SU-DHL-6 (cell line): ENCODE measurements at regions not wholly inside any gene's neighbourhood (a gene's known extent, or its start where the extent isn't known, plus 50 kb on each side); places are given as distances from the start of the nearest gene placed in this dataset.
"Not testable (repeated sequence)": the region's sequence is repeated elsewhere in the genome, so short reads cannot be mapped to it uniquely, and the experiment has no call there.

Source experiments
- H2AFZ ChIP-seq: fragments of 200-600 bp; sonication (generic); 2 replicates; pipeline ENCODE4 v1.6.1; 2014; ENCODE audit warnings: low read depth, mild to moderate bottlenecking, moderate library complexity, mixed read lengths, antibody characterized with exemption, low read length; ENCODE audit not compliant: severe bottlenecking
- H3F3A ChIP-seq: fragments of 200-600 bp; shearing (Covaris generic); 2 replicates; pipeline ENCODE4 v1.6.0; 2016; ENCODE audit warnings: antibody characterized with exemption, mild to moderate bottlenecking; ENCODE audit not compliant: insufficient read depth
- H3K27ac ChIP-seq: fragments of 200-600 bp; sonication (generic); 2 replicates; pipeline ENCODE4 v1.5.1; 2016; ENCODE audit warnings: low read depth, mild to moderate bottlenecking, low read length, moderate library complexity, mixed read lengths
- H3K27me3 ChIP-seq: fragments of 200-600 bp; sonication (generic), shearing (Covaris generic); 2 replicates; pipeline ENCODE4 v1.6.0; 2014; ENCODE audit warnings: mild to moderate bottlenecking, low read length
- H3K36me3 ChIP-seq: fragments of 200-600 bp; sonication (generic); 2 replicates; pipeline ENCODE4 v1.6.1; 2014; ENCODE audit warnings: mild to moderate bottlenecking, low read length, mixed read lengths
- H3K4me2 ChIP-seq: fragments of 300-600, 200-600 bp; shearing (Covaris generic), sonication (generic); 2 replicates; pipeline ENCODE4 v1.6.0; 2014; ENCODE audit warnings: low read length, low read depth, mild to moderate bottlenecking; ENCODE audit not compliant: poor library complexity, severe bottlenecking
- H3K4me3 ChIP-seq: fragments of 200-600 bp; sonication (generic); 2 replicates; pipeline ENCODE4 v1.5.1; 2014; ENCODE audit warnings: antibody characterized with exemption, low read length, mild to moderate bottlenecking, mixed read lengths; ENCODE audit not compliant: insufficient read depth, poor library complexity, severe bottlenecking
- H3K79me2 ChIP-seq: fragments of 200-600 bp; sonication (generic); 2 replicates; pipeline ENCODE4 v1.6.1; 2014; ENCODE audit warnings: mild to moderate bottlenecking, low read length, moderate library complexity; ENCODE audit not compliant: insufficient read depth
- H3K9ac ChIP-seq: fragments of 200-600 bp; sonication (generic); 2 replicates; pipeline ENCODE4 v1.7.0; 2014; ENCODE audit warnings: mild to moderate bottlenecking, low read length
- H3K9me2 ChIP-seq: fragments of 200-600 bp; sonication (generic); replicated peaks from 2 replicates; pipeline ENCODE4 v1.6.1; 2014; ENCODE audit warnings: low read length; ENCODE audit not compliant: insufficient read depth
- H3K9me3 ChIP-seq: fragments of 200-600 bp; sonication (generic); 2 replicates; pipeline ENCODE4 v1.6.1; 2014; ENCODE audit warnings: low read length, mixed read lengths; ENCODE audit not compliant: insufficient read depth
- H4K20me1 ChIP-seq: fragments of 200-600 bp; sonication (generic); 2 replicates; pipeline ENCODE4 v1.6.1; 2014; ENCODE audit warnings: low read depth, mild to moderate bottlenecking, antibody characterized with exemption, low read length, moderate library complexity, mixed read lengths
- CTCF ChIP-seq: fragments of 200-600 bp; sonication (generic); IDR thresholded peaks from one replicate; pipeline ENCODE4 v1.5.1; 2017; ENCODE audit warnings: antibody characterized with exemption, mild to moderate bottlenecking, low read length, moderate library complexity; ENCODE audit not compliant: insufficient read depth, poor library complexity, severe bottlenecking
- EZH2phosphoT487 ChIP-seq: fragments of 200-600 bp; sonication (generic), shearing (Covaris generic); conservative IDR thresholded peaks from 2 replicates; pipeline ENCODE4 v1.6.1; 2018; ENCODE audit warnings: mild to moderate bottlenecking, antibody characterized with exemption, low read length, moderate library complexity, mixed read lengths

- Histone ChIP-seq H2AFZ (no peak overlapping the region), H3F3A (no peaks in the 10 kb centered on the region), H3K9me2 (no peaks in the 10 kb centered on the region), H3K9me3 (no peaks in the 10 kb centered on the region), H3K79me2 (no peaks in the 10 kb centered on the region), H3K9ac (no peak overlapping the region), H3K27me3 (0 out of 2 replicates have a peak, but pooled peaks cover under 1% of the 10 kb centered on the region), H3K4me3 (no peak overlapping the region), H3K27ac (no peak overlapping the region), H4K20me1 (no peaks in the 10 kb centered on the region), H3K4me2 (no peak overlapping the region), H3K36me3 (no peaks in the 10 kb centered on the region)
- TF ChIP-seq CTCF (no peak), EZH2phosphoT487 (no peak)
These were observed 82.9 kb upstream of the EXOC2 start for GRCh38 chr6:775863-776262.

GRCh38 chr6:771683-772082 is 78.7 kb upstream of the EXOC2 start:
- not testable (repeated sequence) for H3K79me2 ChIP-seq, H3K4me2 ChIP-seq, H3K9ac ChIP-seq, H3K27ac ChIP-seq, H3K9me2 ChIP-seq, H3F3A ChIP-seq, H2AFZ ChIP-seq, H4K20me1 ChIP-seq, H3K9me3 ChIP-seq, H3K36me3 ChIP-seq, H3K4me3 ChIP-seq, H3K27me3 ChIP-seq

- Histone ChIP-seq H3K9ac (no peak overlapping the region), H3K79me2 (no peaks in the 10 kb centered on the region), H3K9me3 (no peaks in the 10 kb centered on the region), H3K4me2 (no peak overlapping the region), H3F3A (no peaks in the 10 kb centered on the region), H3K36me3 (no peaks in the 10 kb centered on the region), H4K20me1 (no peaks in the 10 kb centered on the region), H3K27me3 (no peaks in the 10 kb centered on the region), H3K4me3 (no peak overlapping the region), H3K27ac (no peak overlapping the region), H2AFZ (no peak overlapping the region), H3K9me2 (no peaks in the 10 kb centered on the region)
- TF ChIP-seq EZH2phosphoT487 (no peak), CTCF (no peak)
These were observed 75.0 kb upstream of the EXOC2 start for GRCh38 chr6:767755-768512.

- H4K20me1 ChIP-seq: no peaks in the 10 kb centered on the region
- no peak overlapping the region for H3K27ac ChIP-seq
- H3K36me3 ChIP-seq: no peaks in the 10 kb centered on the region
- no peak overlapping the region for H3K9ac ChIP-seq
- no peaks in the 10 kb centered on the region for H3K79me2 ChIP-seq
- no peak overlapping the region for H3K4me3 ChIP-seq
- H3F3A ChIP-seq: no peaks in the 10 kb centered on the region
- H3K9me3 ChIP-seq: no peaks in the 10 kb centered on the region
- H3K4me2 ChIP-seq: no peak overlapping the region
- H3K9me2 ChIP-seq: no peaks in the 10 kb centered on the region
- H2AFZ ChIP-seq: no peak overlapping the region
- no peaks in the 10 kb centered on the region for H3K27me3 ChIP-seq
- TF ChIP-seq CTCF (no peak), EZH2phosphoT487 (no peak)
These were observed 73.7 kb upstream of the EXOC2 start for GRCh38 chr6:766625-767024.
